Left ventricle myocardium inferior (tissue), 1 donor: ENCODE measurements at regions not wholly inside any gene's neighbourhood (a gene's known extent, or its start where the extent isn't known, plus 50 kb on each side); places are given as distances from the start of the nearest gene placed in this dataset.

Source experiments
- DNase-seq: peaks from one replicate; pipeline ENCODE4 v3.0.0-alpha.2; 2020
- H3K27ac ChIP-seq: fragments of 200-600 bp; replicated peaks from 2 replicates; pipeline ENCODE4 v1.8.0; 2021
- H3K27me3 ChIP-seq: fragments of 200-600 bp; 2 replicates; pipeline ENCODE4 v1.8.0; 2021; ENCODE audit warnings: low read depth
- H3K36me3 ChIP-seq: fragments of 200-600 bp; 2 replicates; pipeline ENCODE4 v1.8.0; 2021
- H3K4me1 ChIP-seq: fragments of 200-600 bp; 2 replicates; pipeline ENCODE4 v1.8.0; 2021
- H3K4me3 ChIP-seq: fragments of 200-600 bp; 2 replicates; pipeline ENCODE4 v1.8.0; 2021; ENCODE audit warnings: mild to moderate bottlenecking, moderate library complexity
- H3K9me3 ChIP-seq: fragments of 200-600 bp; replicated peaks from 2 replicates; pipeline ENCODE4 v1.8.0; 2021
- CTCF ChIP-seq: fragments of 200-600 bp; IDR thresholded peaks from 2 replicates; pipeline ENCODE4 v1.8.0; 2021; ENCODE audit warnings: antibody characterized with exemption, mild to moderate bottlenecking, borderline replicate concordance
- intact Hi-C: fragments of 100-400 bp; cut with micrococcal nuclease; formaldehyde crosslinking; loops from one replicate; pipeline ENCODE4 v1.11.0; 2022
- donor health status: DM: no; HTN: yes; CAD: no; lungs with severe emphysema.

- H3K27ac ChIP-seq: no peak overlapping the region
- intact Hi-C loops: no loop called here
- peaks cover 9% of the 10 kb centered on the region for H3K27me3 ChIP-seq
- no peaks in the 10 kb centered on the region for H3K36me3 ChIP-seq
- no peaks in the 10 kb centered on the region for H3K4me1 ChIP-seq
- no peak for TF ChIP-seq CTCF
- no peak for DNase-seq
- H3K4me3 ChIP-seq: no peak overlapping the region
- H3K9me3 ChIP-seq: no peaks in the 10 kb centered on the region
Measured at GRCh38 chr16:5862103-5862840, 764.7 kb upstream of the EEF2KMT start.

GRCh38 chr16:5861241-5861640 lies 763.6 kb upstream of the EEF2KMT start:
- intact Hi-C loops: no loop called here
- Histone ChIP-seq H3K9me3 (no peaks in the 10 kb centered on the region), H3K27me3 (peaks cover 9% of the 10 kb centered on the region), H3K4me1 (no peaks in the 10 kb centered on the region), H3K4me3 (no peak overlapping the region), H3K36me3 (no peaks in the 10 kb centered on the region), H3K27ac (no peak overlapping the region)
- TF ChIP-seq CTCF: no peak
- DNase-seq: no peak

- Histone ChIP-seq H3K4me1 (no peaks in the 10 kb centered on the region), H3K27me3 (peaks cover 9% of the 10 kb centered on the region), H3K36me3 (no peaks in the 10 kb centered on the region), H3K9me3 (peaks cover 11% of the 10 kb centered on the region), H3K4me3 (no peak overlapping the region), H3K27ac (no peak overlapping the region)
- DNase-seq: no peak
- TF ChIP-seq CTCF: no peak
- intact Hi-C loops: no loop called here
Measured at GRCh38 chr16:5858180-5858579, 760.6 kb upstream of the EEF2KMT start.

- DNase-seq: no peak
- H3K36me3 ChIP-seq: no peaks in the 10 kb centered on the region
- no peak overlapping the region for H3K27ac ChIP-seq
- TF ChIP-seq CTCF: no peak
- peaks cover 11% of the 10 kb centered on the region for H3K9me3 ChIP-seq
- H3K4me1 ChIP-seq: no peaks in the 10 kb centered on the region
- intact Hi-C loops: no loop called here
- no peak overlapping the region for H3K4me3 ChIP-seq
- peaks cover 3% of the 10 kb centered on the region for H3K27me3 ChIP-seq
Measured at GRCh38 chr16:5854027-5854426, 756.4 kb upstream of the EEF2KMT start.

- no peak for DNase-seq
- H3K27ac ChIP-seq: no peak overlapping the region
Measured at GRCh38 chr16:5852151-5852550, 754.6 kb upstream of the EEF2KMT start.

More at GRCh38 chr16:5852151-5852550, 754.6 kb upstream of the EEF2KMT start:
- intact Hi-C loops: no loop called here
- Histone ChIP-seq H3K36me3 (no peaks in the 10 kb centered on the region), H3K4me3 (no peak overlapping the region), H3K4me1 (no peaks in the 10 kb centered on the region), H3K27me3 (no peaks in the 10 kb centered on the region), H3K9me3 (peaks cover 11% of the 10 kb centered on the region)
- TF ChIP-seq CTCF: no peak
